Panc1 (cell line): ENCODE measurements at regions not wholly inside any gene's neighbourhood (a gene's known extent, or its start where the extent isn't known, plus 50 kb on each side); places are given as distances from the start of the nearest gene placed in this dataset.

ENCODE experiments used
- ATAC-seq: fragments of 200-7000 bp; cut with Tn5 transposase; 2 replicates; pipeline ENCODE4 v1.9.1; 2020; ENCODE audit warnings: mild to moderate bottlenecking, moderate library complexity
- BruUV-seq: library from RNA; stranded (reverse); fragments of 400-500 nt; replicated peaks from 2 replicates; lab custom pipeline; 2021; lab: Mats Ljungman, UMichigan
- CTCF ChIA-PET: fragments of 300-600 bp; sonication (Branson Sonifier 250); formaldehyde crosslinking; loops from one replicate; lab custom pipeline; 2022; ENCODE audit warnings: antibody characterized with exemption; lab: Charles Lee
- POLR2A ChIA-PET: fragments of 300-600 bp; sonication (Branson Sonifier 250); formaldehyde crosslinking; loops from one replicate; lab custom pipeline; 2022; ENCODE audit warnings: antibody characterized with exemption; lab: Charles Lee
- DNase-seq: peaks from one replicate; pipeline ENCODE4 v3.0.0-alpha.2; 2010; ENCODE audit warnings: low read depth, low spot score
- H3K27ac ChIP-seq: 2 replicates; pipeline ENCODE4 v1.5.1; 2011; ENCODE audit warnings: mild to moderate bottlenecking, low read length, inconsistent platforms
- H3K27me3 ChIP-seq: fragments of 200-500 bp; sonication (Bioruptor generic); 2 replicates; pipeline ENCODE4 v1.6.0; 2014; ENCODE audit warnings: low read length, inconsistent platforms; ENCODE audit not compliant: control insufficient read depth, insufficient read depth
- H3K36me3 ChIP-seq: fragments of 200-500 bp; sonication (Bioruptor generic); 2 replicates; pipeline ENCODE4 v1.5.1; 2014; ENCODE audit warnings: inconsistent platforms, mild to moderate bottlenecking, low read length, moderate library complexity; ENCODE audit not compliant: control insufficient read depth, insufficient read depth
- H3K4me1 ChIP-seq: 2 replicates; pipeline ENCODE4 v1.5.1; 2011; ENCODE audit warnings: inconsistent platforms, mild to moderate bottlenecking, low read length, moderate library complexity; ENCODE audit not compliant: control insufficient read depth, insufficient read depth
- H3K4me3 ChIP-seq, 2 experiments: 2 replicates each; pipeline ENCODE4 v1.5.1; 2011 to 2012; ENCODE audit warnings: low read depth in 2 of 2, low read length in 2 of 2, mild to moderate bottlenecking in 2 of 2, inconsistent platforms in 1 of 2, moderate library complexity in 1 of 2
- H3K9me3 ChIP-seq: fragments of 200-500 bp; sonication (Bioruptor generic); 2 replicates; pipeline ENCODE4 v1.5.1; 2014; ENCODE audit warnings: low read depth, mild to moderate bottlenecking, inconsistent platforms, low read length, moderate library complexity; ENCODE audit not compliant: control insufficient read depth, insufficient read depth
- CTCF ChIP-seq: fragments of 450-650 bp; IDR thresholded peaks from 2 replicates; pipeline ENCODE4 v1.5.1; 2017; ENCODE audit warnings: mild to moderate bottlenecking
- POLR2AphosphoS5 ChIP-seq: IDR thresholded peaks from 2 replicates; pipeline ENCODE4 v1.6.1; 2012; ENCODE audit warnings: mild to moderate bottlenecking, low read depth, low read length, moderate library complexity
- REST ChIP-seq, 2 experiments: IDR thresholded peaks; 2 replicates each; pipeline ENCODE4 v1.6.1; 2011 to 2012; ENCODE audit warnings: low read depth in 2 of 2, control low read depth in 1 of 2, low read length in 1 of 2, mild to moderate bottlenecking in 1 of 2, moderate library complexity in 1 of 2; ENCODE audit not compliant: insufficient read depth in 1 of 2
- SIN3A ChIP-seq: IDR thresholded peaks from 2 replicates; pipeline ENCODE4 v1.6.1; 2012; ENCODE audit warnings: low read depth, mild to moderate bottlenecking, low read length, moderate library complexity, borderline replicate concordance; ENCODE audit not compliant: insufficient read depth
- TCF7L2 ChIP-seq: IDR thresholded peaks from 2 replicates; pipeline ENCODE4 v1.6.1; 2011; ENCODE audit warnings: mild to moderate bottlenecking, low read depth, low read length, inconsistent platforms
- in situ Hi-C: cut with HindIII; loops from 2 replicates; pipeline ENCODE4 v1.10.0; 2016; ENCODE audit warnings: low sequenced_read_pairs, low pct_unique_long_range_greater_than_20kb
- intact Hi-C: fragments of 100-400 bp; cut with micrococcal nuclease; formaldehyde crosslinking; loops from one replicate; pipeline ENCODE4 v1.10.0; 2022; ENCODE audit not compliant: unreplicated experiment

- BruUV-seq, result no TSS peak
- no peak for DNase-seq
- Histone ChIP-seq H3K27me3 (no peaks in the 10 kb centered on the region), H3K4me1 (no peaks in the 10 kb centered on the region), H3K9me3 (no peaks in the 10 kb centered on the region), H3K36me3 (no peaks in the 10 kb centered on the region), H3K4me3 (no peak overlapping the region), H3K27ac (no peak overlapping the region)
- no peak for TF ChIP-seq TCF7L2
- no peak for TF ChIP-seq REST (IDR thresholded peaks at IDR 0.05; ENCODE audit: insufficient read depth in 1 of 2, low read depth in 2 of 2, low read length in 1 of 2)
- no peak for TF ChIP-seq POLR2AphosphoS5
- TF ChIP-seq SIN3A, result no peak
- TF ChIP-seq CTCF, result no peak
- in situ Hi-C loops (no loop called here), intact Hi-C loops (no loop called here)
- POLR2A ChIA-PET, result no interaction called here
- no peak for ATAC-seq
- CTCF ChIA-PET, result no interaction called here
Measured at GRCh38 chr4:180335566-180335965, 1907.6 kb upstream of the TENM3 start.

GRCh38 chr4:180336494-180337090 lies 1906.6 kb upstream of the TENM3 start:
- TF ChIP-seq TCF7L2, result no peak
- no TSS peak for BruUV-seq
- in situ Hi-C loops, result no loop called here
- H3K27ac ChIP-seq, result no peak overlapping the region
- H3K36me3 ChIP-seq, result no peaks in the 10 kb centered on the region
- ATAC-seq (no peak), DNase-seq (no peak)
- H3K4me3 ChIP-seq, result no peak overlapping the region
- ChIA-PET CTCF (no interaction called here), POLR2A (no interaction called here)
- no peaks in the 10 kb centered on the region for H3K4me1 ChIP-seq
- no peaks in the 10 kb centered on the region for H3K27me3 ChIP-seq
- no peaks in the 10 kb centered on the region for H3K9me3 ChIP-seq
- intact Hi-C loops, result no loop called here

- in situ Hi-C loops, result no loop called here
- H3K36me3 ChIP-seq, result no peaks in the 10 kb centered on the region
- H3K27me3 ChIP-seq, result no peaks in the 10 kb centered on the region
- no peaks in the 10 kb centered on the region for H3K9me3 ChIP-seq
- no peak overlapping the region for H3K4me3 ChIP-seq
- no TSS peak for BruUV-seq
- ChIA-PET POLR2A (no interaction called here), CTCF (no interaction called here)
- no peak for ATAC-seq
- intact Hi-C loops, result no loop called here
- no peaks in the 10 kb centered on the region for H3K4me1 ChIP-seq
- TF ChIP-seq SIN3A, result no peak
- TF ChIP-seq POLR2AphosphoS5, result no peak
- TF ChIP-seq REST (IDR thresholded peaks at IDR 0.05; ENCODE audit: insufficient read depth in 1 of 2, low read depth in 2 of 2, low read length in 1 of 2), result no peak
- no peak for TF ChIP-seq CTCF
- TF ChIP-seq TCF7L2, result no peak
- DNase-seq, result no peak
- H3K27ac ChIP-seq, result no peak overlapping the region
Measured at GRCh38 chr4:180341926-180342325, 1901.3 kb upstream of the TENM3 start.
